ENCODE measurements at regions not wholly inside any gene's neighbourhood (a gene's known extent, or its start where the extent isn't known, plus 50 kb on each side); places are given as distances from the start of the nearest gene placed in this dataset.

GRCh38 chr5:99926463-99926862 lies 608.7 kb upstream of the FAM174A start:
- Histone ChIP-seq H3K9me2 (replicated peaks; ENCODE audit: low read length) (no peaks in the 10 kb centered on the region), H3K4me1 (ENCODE audit: insufficient read depth, low read length) (0 out of 2 replicates have a peak, but pooled peaks cover 3% of the 10 kb centered on the region), H3K27ac (ENCODE audit: low read length) (no peak overlapping the region), H3K4me3 (ENCODE audit: low read length) (no peak overlapping the region), H3K27me3 (ENCODE audit: low read length) (no peaks in the 10 kb centered on the region), H4K20me1 (ENCODE audit: low read length) (no peaks in the 10 kb centered on the region), H3K79me2 (ENCODE audit: low read length) (no peaks in the 10 kb centered on the region), H3F3A (ENCODE audit: low read length, unreplicated experiment) (no peaks in the 10 kb centered on the region), H3K9ac (ENCODE audit: low read length) (no peak overlapping the region), H2AFZ (ENCODE audit: low read length) (no peak overlapping the region), H3K9me3 (ENCODE audit: low read length) (no peaks in the 10 kb centered on the region), H3K4me2 (ENCODE audit: low read length) (no peak overlapping the region), H3K36me3 (ENCODE audit: low read depth, low read length) (no peaks in the 10 kb centered on the region)
- TF ChIP-seq, protein P1, sequence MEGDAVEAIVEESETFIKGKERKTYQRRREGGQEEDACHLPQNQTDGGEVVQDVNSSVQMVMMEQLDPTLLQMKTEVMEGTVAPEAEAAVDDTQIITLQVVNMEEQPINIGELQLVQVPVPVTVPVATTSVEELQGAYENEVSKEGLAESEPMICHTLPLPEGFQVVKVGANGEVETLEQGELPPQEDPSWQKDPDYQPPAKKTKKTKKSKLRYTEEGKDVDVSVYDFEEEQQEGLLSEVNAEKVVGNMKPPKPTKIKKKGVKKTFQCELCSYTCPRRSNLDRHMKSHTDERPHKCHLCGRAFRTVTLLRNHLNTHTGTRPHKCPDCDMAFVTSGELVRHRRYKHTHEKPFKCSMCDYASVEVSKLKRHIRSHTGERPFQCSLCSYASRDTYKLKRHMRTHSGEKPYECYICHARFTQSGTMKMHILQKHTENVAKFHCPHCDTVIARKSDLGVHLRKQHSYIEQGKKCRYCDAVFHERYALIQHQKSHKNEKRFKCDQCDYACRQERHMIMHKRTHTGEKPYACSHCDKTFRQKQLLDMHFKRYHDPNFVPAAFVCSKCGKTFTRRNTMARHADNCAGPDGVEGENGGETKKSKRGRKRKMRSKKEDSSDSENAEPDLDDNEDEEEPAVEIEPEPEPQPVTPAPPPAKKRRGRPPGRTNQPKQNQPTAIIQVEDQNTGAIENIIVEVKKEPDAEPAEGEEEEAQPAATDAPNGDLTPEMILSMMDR (conservative IDR thresholded peaks at IDR 0.05; ENCODE audit: low read depth, low read length), result no peak
- TF ChIP-seq EZH2 (IDR thresholded peaks at IDR 0.05; ENCODE audit: low read length, unreplicated experiment) (no peak), EZH2phosphoT487 (IDR thresholded peaks at IDR 0.05; ENCODE audit: borderline replicate concordance, low read length) (no peak)
- ChIA-PET POLR2A (ENCODE audit: unreplicated experiment) (no interaction called here), CTCF (no interaction called here)
- no peak for ATAC-seq
- no TSS peak for BruUV-seq (replicated peaks)
- DNase-seq, result no peak
- intact Hi-C loops (cut with micrococcal nuclease), result no loop called here

GRCh38 chr5:99922386-99922785 lies 612.8 kb upstream of the FAM174A start:
- 0 out of 2 replicates have a peak, but pooled peaks cover 3% of the 10 kb centered on the region for H3K4me1 ChIP-seq (ENCODE audit: insufficient read depth, low read length)
- POLR2A ChIA-PET (ENCODE audit: unreplicated experiment), result no interaction called here
- no peak overlapping the region for H2AFZ ChIP-seq (ENCODE audit: low read length)
- no peaks in the 10 kb centered on the region for H4K20me1 ChIP-seq (ENCODE audit: low read length)
- peak; percentile 40 for DNase-seq
- H3K27ac ChIP-seq (ENCODE audit: low read length), result no peak overlapping the region
- no peak overlapping the region for H3K9ac ChIP-seq (ENCODE audit: low read length)
- H3K4me3 ChIP-seq (ENCODE audit: low read length), result no peak overlapping the region
- intact Hi-C loops (cut with micrococcal nuclease), result no loop called here
- no peaks in the 10 kb centered on the region for H3K79me2 ChIP-seq (ENCODE audit: low read length)
- no peaks in the 10 kb centered on the region for H3F3A ChIP-seq (ENCODE audit: low read length, unreplicated experiment)
- no peaks in the 10 kb centered on the region for H3K9me2 ChIP-seq (replicated peaks; ENCODE audit: low read length)
- TF ChIP-seq, protein P1 (conservative IDR thresholded peaks at IDR 0.05; ENCODE audit: low read depth, low read length), result no peak
- TF ChIP-seq EZH2 (IDR thresholded peaks at IDR 0.05; ENCODE audit: low read length, unreplicated experiment) (no peak), EZH2phosphoT487 (IDR thresholded peaks at IDR 0.05; ENCODE audit: borderline replicate concordance, low read length) (no peak)
- no peaks in the 10 kb centered on the region for H3K9me3 ChIP-seq (ENCODE audit: low read length)
- no TSS peak for BruUV-seq (replicated peaks)
- peak; percentile 90 for ATAC-seq
- H3K27me3 ChIP-seq (ENCODE audit: low read length), result no peaks in the 10 kb centered on the region
- H3K36me3 ChIP-seq (ENCODE audit: low read depth, low read length), result no peaks in the 10 kb centered on the region
- H3K4me2 ChIP-seq (ENCODE audit: low read length), result no peak overlapping the region
- CTCF ChIA-PET, result no interaction called here

- Histone ChIP-seq H3K36me3 (ENCODE audit: low read depth, low read length) (no peaks in the 10 kb centered on the region), H3K79me2 (ENCODE audit: low read length) (no peaks in the 10 kb centered on the region), H3K4me1 (ENCODE audit: insufficient read depth, low read length) (no peaks in the 10 kb centered on the region), H3K9ac (ENCODE audit: low read length) (no peak overlapping the region), H4K20me1 (ENCODE audit: low read length) (no peaks in the 10 kb centered on the region), H3K9me3 (ENCODE audit: low read length) (no peaks in the 10 kb centered on the region), H3F3A (ENCODE audit: low read length, unreplicated experiment) (no peaks in the 10 kb centered on the region), H3K27me3 (ENCODE audit: low read length) (no peaks in the 10 kb centered on the region), H3K27ac (ENCODE audit: low read length) (no peak overlapping the region), H3K4me2 (ENCODE audit: low read length) (no peak overlapping the region), H3K4me3 (ENCODE audit: low read length) (no peak overlapping the region), H2AFZ (ENCODE audit: low read length) (no peak overlapping the region), H3K9me2 (replicated peaks; ENCODE audit: low read length) (no peaks in the 10 kb centered on the region)
- no TSS peak for BruUV-seq (replicated peaks)
- POLR2A ChIA-PET (ENCODE audit: unreplicated experiment), result no interaction called here
- DNase-seq (peak; percentile 8), ATAC-seq (peak; percentile 46; the same call in 1 of the 2 replicates)
- intact Hi-C loops (cut with micrococcal nuclease), result no loop called here
- TF ChIP-seq EZH2phosphoT487 (IDR thresholded peaks at IDR 0.05; ENCODE audit: borderline replicate concordance, low read length), result no peak
- TF ChIP-seq, protein P1 (conservative IDR thresholded peaks at IDR 0.05; ENCODE audit: low read depth, low read length), result peak; percentile 55
- TF ChIP-seq EZH2 (IDR thresholded peaks at IDR 0.05; ENCODE audit: low read length, unreplicated experiment), result no peak
- CTCF ChIA-PET, result no interaction called here
These were observed 623.2 kb upstream of the FAM174A start for GRCh38 chr5:99911971-99912370.

All from PC-3 (cell line).